NCI-H1092 (cell line): ENCODE measurements at regions not wholly inside any gene's neighbourhood (a gene's known extent, or its start where the extent isn't known, plus 50 kb on each side); places are given as distances from the start of the nearest gene placed in this dataset.

ENCODE experiments used
- DNase-seq: peaks from one replicate; lab custom pipeline; 2025; lab: John Stamatoyannopoulos, UW

GRCh38 chr16:79497606-79498350 lies 102.8 kb downstream of the MAF start:
- no peak for DNase-seq

- DNase-seq = no peak
These were observed 106.6 kb downstream of the MAF start for GRCh38 chr16:79493911-79494310.

GRCh38 chr16:79492036-79492435 lies 108.5 kb downstream of the MAF start:
- DNase-seq = no peak

DNA sequence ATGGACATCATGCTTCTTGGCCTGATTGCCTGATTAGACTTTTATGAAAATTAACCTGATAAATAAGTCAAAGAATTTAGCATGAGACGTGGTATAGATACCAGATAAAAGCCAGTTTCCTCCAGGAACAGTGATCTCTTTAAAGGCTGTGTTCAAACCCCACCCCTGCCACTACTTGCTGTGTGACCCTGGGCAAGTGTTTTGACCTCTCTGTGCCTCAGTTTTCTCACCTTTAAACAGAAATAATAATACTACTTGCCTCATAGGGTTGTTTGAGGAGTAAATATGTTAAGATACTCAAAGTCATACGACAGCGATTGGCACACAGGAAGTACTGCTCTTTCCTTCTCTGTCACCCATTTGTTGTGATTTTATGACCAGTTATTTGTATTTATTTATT lies 115.5 kb downstream of the MAF start:
- DNase-seq = no peak

DNA sequence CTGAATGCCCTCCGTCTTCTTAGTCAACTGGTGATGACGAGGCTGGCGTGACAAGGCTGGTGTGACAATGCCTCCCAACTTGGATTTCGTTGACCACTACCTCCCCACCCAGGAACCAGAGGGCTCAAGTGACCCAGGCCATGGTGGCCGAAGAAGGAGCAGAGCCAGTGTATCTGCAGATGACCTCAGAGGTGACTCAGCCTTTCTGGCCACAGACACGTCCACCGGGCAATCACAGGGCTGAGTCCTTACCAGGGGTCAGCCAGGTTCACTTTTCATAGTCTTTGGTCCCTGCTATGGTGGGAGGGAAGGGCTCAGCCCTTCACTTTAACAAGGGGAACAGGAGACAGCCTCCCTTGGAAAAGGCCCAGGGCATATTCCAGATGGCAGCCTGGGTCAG lies 116.3 kb downstream of the MAF start:
- no peak for DNase-seq

- no peak for DNase-seq
These were observed 117.2 kb downstream of the MAF start for GRCh38 chr16:79483336-79483735.

GRCh38 chr16:79482011-79482410 lies 118.5 kb downstream of the MAF start:
- no peak for DNase-seq

DNA sequence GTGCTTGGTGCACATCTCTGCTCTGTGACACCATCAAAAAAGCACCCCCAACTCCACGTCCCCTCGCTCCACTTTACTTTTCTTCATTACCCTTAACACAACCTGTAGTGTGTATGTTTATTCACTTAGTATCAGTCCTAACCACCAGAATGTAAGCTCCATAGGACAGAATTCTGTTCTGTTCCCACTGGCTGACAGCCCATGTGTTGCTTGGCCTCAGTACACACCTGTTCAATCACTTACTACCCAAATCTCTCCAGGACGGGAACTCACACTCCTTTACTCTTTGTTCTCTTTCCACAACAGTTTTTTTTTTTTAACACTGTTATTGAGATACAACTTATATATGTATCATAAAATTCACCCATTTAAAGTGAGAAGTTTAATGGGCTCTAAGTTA lies 119.6 kb downstream of the MAF start:
- DNase-seq = no peak

DNA sequence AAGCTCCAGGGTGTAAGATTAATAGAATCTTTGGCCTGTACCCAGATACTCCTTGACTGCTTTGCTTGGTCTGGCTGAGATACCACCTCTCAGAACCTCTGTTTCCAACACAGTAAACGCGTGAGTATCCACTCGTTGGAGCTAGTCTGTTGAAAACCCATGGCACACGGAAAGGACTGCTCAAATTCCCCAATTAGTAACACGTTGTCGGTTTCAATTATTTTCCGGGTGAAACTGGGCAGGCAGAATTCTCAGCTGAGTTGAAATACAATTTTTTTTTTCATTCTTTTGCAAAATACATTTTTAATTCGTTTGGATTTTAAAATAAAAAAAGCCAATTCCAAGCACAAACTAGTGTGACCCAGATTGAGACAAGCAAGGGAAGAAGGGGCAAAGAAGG lies 120.5 kb downstream of the MAF start:
- no peak for DNase-seq

GRCh38 chr16:79476580-79476979 lies 124.0 kb downstream of the MAF start:
- no peak for DNase-seq

DNA sequence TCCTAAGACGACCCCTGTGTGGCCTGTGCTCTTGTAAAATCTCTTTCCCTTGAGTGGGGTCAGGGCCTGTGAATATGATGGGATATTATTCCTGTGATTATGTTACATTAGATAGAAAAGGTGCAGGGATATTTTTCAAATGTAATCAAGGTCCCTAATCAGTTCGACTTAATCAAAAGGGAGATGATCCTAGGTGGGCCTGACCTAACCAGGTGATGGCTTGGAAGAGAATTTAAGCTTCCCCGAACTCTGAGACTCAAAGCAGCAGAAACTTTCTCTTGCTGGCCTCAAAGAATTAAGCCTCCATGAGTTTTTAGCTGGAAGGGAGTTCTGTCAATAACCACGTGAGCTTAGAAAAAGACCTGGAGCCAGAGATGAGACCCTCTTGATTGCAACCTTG lies 124.7 kb downstream of the MAF start:
- no peak for DNase-seq

DNA sequence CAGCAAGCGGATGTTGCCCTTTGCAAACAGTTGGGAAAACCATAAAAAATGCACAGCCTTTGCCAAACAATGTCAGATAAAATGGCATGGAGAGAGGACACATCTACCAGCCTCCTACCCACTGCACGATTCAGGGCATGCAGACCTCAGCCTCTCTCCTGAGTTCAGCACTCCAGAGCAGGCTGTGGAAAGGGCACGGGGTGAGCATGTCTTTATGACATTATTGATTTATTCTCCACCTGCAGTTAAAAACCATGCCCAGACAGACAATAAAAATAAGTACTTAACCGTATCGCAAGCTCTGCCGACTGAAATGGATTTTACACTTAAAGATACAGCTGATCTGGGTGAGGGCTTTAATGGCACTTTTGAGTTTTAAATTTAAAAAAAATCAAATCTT lies 127.1 kb downstream of the MAF start:
- DNase-seq = peak; percentile 34

DNA sequence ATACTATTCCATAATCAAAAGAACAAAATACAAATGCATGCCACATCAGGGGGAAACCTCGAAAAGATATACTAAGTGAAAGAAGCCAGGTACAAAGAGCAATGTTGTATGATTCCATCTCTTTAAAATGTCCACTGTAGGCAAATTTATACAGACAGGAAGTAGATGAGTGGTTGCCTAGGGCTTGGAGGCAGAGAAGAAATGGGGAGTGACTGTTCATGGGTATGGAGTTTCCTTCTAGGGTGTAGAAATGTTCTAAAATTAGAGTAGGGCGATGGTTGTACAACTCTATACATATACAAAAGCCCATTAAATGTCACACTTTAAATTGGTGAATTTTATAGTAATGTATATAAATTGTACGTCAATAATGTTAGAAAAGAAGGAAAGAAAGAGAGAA lies 128.1 kb downstream of the MAF start:
- no peak for DNase-seq

DNA sequence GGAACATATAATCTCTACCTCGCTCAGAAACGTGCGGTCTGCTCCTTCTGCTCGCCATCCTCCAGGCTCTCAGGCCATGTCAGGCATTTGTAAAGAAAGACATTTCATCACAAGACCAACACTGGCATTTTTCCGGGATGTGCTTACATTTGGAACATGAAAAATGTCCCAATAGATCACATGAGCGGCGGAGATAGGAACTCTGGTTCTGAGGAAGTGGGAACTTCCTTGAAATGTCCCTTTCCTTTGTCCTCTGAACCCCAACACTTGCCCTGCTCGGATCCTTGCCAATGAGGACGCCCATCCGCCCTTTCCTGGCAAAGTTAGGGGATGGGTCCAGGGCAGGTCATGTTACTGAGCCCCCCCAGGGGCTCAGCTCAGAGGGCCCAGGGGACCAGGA lies 130.5 kb downstream of the MAF start:
- no peak for DNase-seq

GRCh38 chr16:79468631-79469030 lies 131.9 kb downstream of the MAF start:
- DNase-seq = no peak

GRCh38 chr16:79468121-79468552 lies 132.4 kb downstream of the MAF start:
- no peak for DNase-seq

DNA sequence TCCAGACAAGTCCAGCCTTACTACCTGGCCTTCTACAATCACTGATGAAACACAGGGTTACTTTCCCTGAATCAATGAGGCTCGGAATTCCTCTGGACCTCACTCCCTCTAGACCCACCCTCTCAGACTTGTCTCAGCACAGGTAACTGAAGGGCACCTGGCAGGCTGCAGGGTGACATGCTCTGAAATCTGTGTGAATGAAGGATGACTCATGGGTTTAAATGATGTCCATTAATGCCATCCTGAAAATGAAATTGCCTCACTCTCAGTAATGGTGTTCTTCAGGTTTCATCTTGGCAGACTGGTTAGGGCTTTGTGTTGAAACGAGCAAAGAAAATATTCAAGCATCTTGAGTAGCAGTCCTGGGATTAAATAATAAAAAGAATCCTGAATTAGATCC lies 134.4 kb downstream of the MAF start:
- DNase-seq = no peak

GRCh38 chr16:79463841-79464240 lies 136.7 kb downstream of the MAF start:
- no peak for DNase-seq

- DNase-seq = no peak
These were observed 144.5 kb downstream of the MAF start for GRCh38 chr16:79456036-79456435.

DNA sequence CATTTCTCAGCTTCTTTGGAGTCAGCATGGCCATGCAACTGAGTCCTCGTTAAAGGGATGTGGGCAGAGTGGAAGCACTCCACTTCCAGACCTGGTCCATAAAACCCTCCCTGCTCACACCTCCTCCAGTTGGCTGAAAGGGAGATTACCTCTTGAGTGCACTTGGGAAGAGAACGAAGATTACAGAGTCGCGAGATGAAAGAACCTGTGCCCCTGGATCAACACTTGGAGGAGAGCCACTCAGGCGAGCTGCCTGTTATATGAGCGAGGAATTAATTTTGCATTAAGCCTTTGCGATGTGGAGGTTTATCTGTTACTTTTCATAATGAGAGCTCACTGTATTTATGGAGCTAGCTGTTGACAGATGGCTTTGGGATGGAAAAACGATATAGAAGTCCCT lies 147.9 kb downstream of the MAF start:
- peak; percentile 43 for DNase-seq

GRCh38 chr16:79451196-79451816 lies 149.2 kb downstream of the MAF start:
- no peak for DNase-seq

DNA sequence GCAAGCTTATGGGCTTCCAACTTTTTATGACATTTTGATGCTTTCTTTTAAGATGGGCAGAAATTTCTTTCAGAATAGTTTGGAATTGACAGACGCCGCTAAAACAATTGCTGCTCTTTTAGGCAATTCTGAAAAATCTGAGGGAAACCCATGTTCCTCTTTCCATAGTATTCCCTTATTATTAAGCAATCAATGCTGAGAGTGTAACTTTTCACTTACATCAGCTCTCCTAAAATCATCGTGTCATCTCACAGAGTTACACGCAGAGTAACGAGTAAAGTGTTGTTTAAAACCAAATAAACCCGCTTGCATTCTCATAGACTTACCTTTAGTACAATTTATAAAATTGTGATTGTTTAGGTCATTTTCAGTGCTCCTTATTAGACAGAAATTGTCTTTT lies 150.6 kb downstream of the MAF start:
- DNase-seq = no peak

DNA sequence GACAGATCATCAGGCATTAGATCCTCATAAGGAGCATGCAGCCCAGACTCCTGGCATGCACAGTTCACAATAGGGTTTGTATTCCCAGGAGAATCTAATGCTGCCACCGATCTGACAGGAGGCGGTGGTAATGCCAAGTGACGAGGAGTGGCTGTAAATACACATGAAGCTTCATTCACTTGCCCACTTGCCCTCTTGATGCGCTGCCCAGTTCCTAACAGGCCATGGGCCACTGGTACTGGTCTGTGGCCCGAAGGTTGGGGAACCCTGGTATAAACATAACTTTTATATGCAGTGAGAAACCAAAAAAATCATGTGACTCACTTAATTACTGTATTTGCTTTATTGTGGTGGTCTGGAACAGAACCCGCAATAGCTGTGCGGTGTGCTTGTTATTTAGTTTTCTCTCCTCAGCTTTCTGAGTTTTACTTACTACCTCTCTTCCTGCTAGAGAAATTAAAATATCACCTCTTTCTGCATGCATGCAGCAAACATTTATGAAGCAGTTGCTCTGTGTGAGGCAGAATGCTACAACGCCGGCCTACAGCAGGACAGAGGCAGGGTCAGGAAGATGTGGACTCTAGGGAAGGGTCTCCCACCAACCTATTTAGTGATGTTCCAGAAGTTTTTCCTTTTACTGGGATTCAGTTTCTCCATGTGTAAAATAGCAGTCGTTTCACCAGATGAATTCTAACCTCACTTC lies 151.3 kb downstream of the MAF start:
- no peak for DNase-seq
